IMR-90 (cell line): ENCODE measurements at regions not wholly inside any gene's neighbourhood (a gene's known extent, or its start where the extent isn't known, plus 50 kb on each side); places are given as distances from the start of the nearest gene placed in this dataset.

Experiments
- ATAC-seq: fragments of 200-7000 bp; cut with Tn5 transposase; 2 replicates; pipeline ENCODE4 v1.9.1; 2020; ENCODE audit warnings: low read depth, mild to moderate bottlenecking, moderate library complexity
- BruUV-seq: library from RNA; stranded (reverse); fragments of 400-500 nt; replicated peaks from 2 replicates; lab custom pipeline; 2021; lab: Mats Ljungman, UMichigan
- CTCF ChIA-PET: fragments of 300-600 bp; formaldehyde crosslinking; extraction: SDS; loops from one replicate; lab custom pipeline; 2021; ENCODE audit warnings: antibody characterized with exemption; lab: Yijun Ruan, JAX
- POLR2A ChIA-PET: fragments of 300-600 bp; sonication (Branson Sonifier 250); formaldehyde crosslinking; loops from one replicate; lab custom pipeline; 2022; ENCODE audit warnings: antibody characterized with exemption; ENCODE audit not compliant: unreplicated experiment; lab: Charles Lee
- DNase-seq: peaks from one replicate; pipeline ENCODE4 v3.0.0; 2013
- H2AFZ ChIP-seq: replicated peaks from 2 replicates; pipeline ENCODE3; 2013; ENCODE audit warnings: low read length, mild to moderate bottlenecking; ENCODE audit not compliant: poor library complexity
- H2AK5ac ChIP-seq: 2 replicates; pipeline ENCODE4 v1.6.1; 2013; ENCODE audit warnings: low read depth, low read length, inconsistent platforms
- H2AK9ac ChIP-seq: replicated peaks from 2 replicates; pipeline ENCODE3; 2013; ENCODE audit warnings: mild to moderate bottlenecking, low read depth, low read length, moderate library complexity; ENCODE audit not compliant: poor library complexity
- H2BK120ac ChIP-seq: 2 replicates; pipeline ENCODE4 v1.6.1; 2013; ENCODE audit warnings: low read depth, low read length, inconsistent platforms
- H2BK15ac ChIP-seq: 3 replicates; pipeline ENCODE4 v1.6.1; 2013; ENCODE audit warnings: low read depth, low read length, inconsistent platforms
- H2BK20ac ChIP-seq: 2 replicates; pipeline ENCODE4 v1.6.1; 2013; ENCODE audit warnings: low read depth, mild to moderate bottlenecking, inconsistent platforms, low read length, moderate library complexity
- H2BK5ac ChIP-seq: 2 replicates; pipeline ENCODE4 v1.6.1; 2013; ENCODE audit warnings: mild to moderate bottlenecking, low read depth, low read length, inconsistent platforms; ENCODE audit not compliant: poor library complexity, severe bottlenecking
- H3K14ac ChIP-seq: replicated peaks from 2 replicates; pipeline ENCODE4 v1.6.1; 2013; ENCODE audit warnings: low read depth, low read length, inconsistent platforms
- H3K18ac ChIP-seq: 2 replicates; pipeline ENCODE4 v1.6.1; 2013; ENCODE audit warnings: low read depth, low read length, control low read depth
- H3K23ac ChIP-seq: 2 replicates; pipeline ENCODE4 v1.6.1; 2013; ENCODE audit warnings: low read depth, low read length, inconsistent platforms
- H3K27ac ChIP-seq: 2 replicates; pipeline ENCODE4 v1.5.1; 2013; ENCODE audit warnings: mild to moderate bottlenecking, control low read depth, low read length; ENCODE audit not compliant: insufficient read depth
- H3K27me3 ChIP-seq: 2 replicates; pipeline ENCODE4 v1.6.1; 2013; ENCODE audit warnings: low read length; ENCODE audit not compliant: control insufficient read depth, insufficient read depth
- H3K36me3 ChIP-seq: 2 replicates; pipeline ENCODE4 v1.6.1; 2013; ENCODE audit warnings: low read length, mixed read lengths; ENCODE audit not compliant: control insufficient read depth, insufficient read depth
- H3K4ac ChIP-seq: 2 replicates; pipeline ENCODE4 v1.6.1; 2013; ENCODE audit warnings: low read depth, low read length, inconsistent platforms
- H3K4me1 ChIP-seq: 2 replicates; pipeline ENCODE4 v1.6.1; 2013; ENCODE audit warnings: low read length, mixed read lengths; ENCODE audit not compliant: control insufficient read depth, insufficient read depth
- H3K4me2 ChIP-seq: 2 replicates; pipeline ENCODE4 v1.6.1; 2013; ENCODE audit warnings: low read depth, mild to moderate bottlenecking, control low read depth, low read length, moderate library complexity
- H3K4me3 ChIP-seq: 2 replicates; pipeline ENCODE4 v1.5.1; 2013; ENCODE audit warnings: low read depth, mild to moderate bottlenecking, control low read depth, low read length, moderate library complexity; ENCODE audit not compliant: insufficient read depth
- H3K56ac ChIP-seq: 2 replicates; pipeline ENCODE4 v1.6.1; 2013; ENCODE audit warnings: low read length, inconsistent platforms; ENCODE audit not compliant: insufficient read depth; ENCODE audit errors: extremely low read depth
- H3K79me1 ChIP-seq, 2 experiments: 2 replicates each; pipeline ENCODE4 v1.6.1; 2013; ENCODE audit warnings: low read length in 2 of 2, inconsistent platforms in 1 of 2, low read depth in 1 of 2
- H3K9ac ChIP-seq: 2 replicates; pipeline ENCODE4 v1.6.1; 2013; ENCODE audit warnings: low read depth, low read length, control low read depth
- H3K9me1 ChIP-seq: 2 replicates; pipeline ENCODE4 v1.6.1; 2013; ENCODE audit warnings: low read length, inconsistent platforms; ENCODE audit not compliant: insufficient read depth
- H3K9me3 ChIP-seq: 2 replicates; pipeline ENCODE4 v1.6.1; 2013; ENCODE audit warnings: low read length; ENCODE audit not compliant: control insufficient read depth, insufficient read depth
- H4K20me1 ChIP-seq: 2 replicates; pipeline ENCODE4 v1.6.1; 2013; ENCODE audit warnings: low read length, inconsistent platforms; ENCODE audit not compliant: insufficient read depth
- H4K5ac ChIP-seq: 2 replicates; pipeline ENCODE4 v1.6.1; 2013; ENCODE audit warnings: mild to moderate bottlenecking, low read depth, low read length, control low read depth
- H4K8ac ChIP-seq, 2 experiments: 2 replicates each; pipeline ENCODE4 v1.6.1; 2013; ENCODE audit warnings: low read depth in 2 of 2, low read length in 2 of 2, control low read depth in 1 of 2, inconsistent platforms in 1 of 2
- H4K91ac ChIP-seq: 2 replicates; pipeline ENCODE4 v1.6.1; 2013; ENCODE audit warnings: low read depth, low read length, inconsistent platforms; ENCODE audit not compliant: insufficient read depth
- BHLHE40 ChIP-seq: fragments of 150-350 bp; IDR thresholded peaks from 2 replicates; pipeline ENCODE4 v1.6.1; 2016; ENCODE audit warnings: mild to moderate bottlenecking, low read depth, low read length
- CEBPB ChIP-seq: IDR thresholded peaks from 2 replicates; pipeline ENCODE4 v1.6.1; 2012; ENCODE audit warnings: low read depth, low read length, improper control_type of control experiment
- FOS ChIP-seq: fragments of 150-350 bp; IDR thresholded peaks from 2 replicates; pipeline ENCODE4 v1.6.1; 2016; ENCODE audit warnings: low read depth, low read length
- MAZ ChIP-seq: IDR thresholded peaks from 2 replicates; pipeline ENCODE4 v1.6.1; 2012; ENCODE audit warnings: low read depth, mild to moderate bottlenecking, low read length, improper control_type of control experiment, moderate library complexity, borderline replicate concordance
- NFE2L2 ChIP-seq: fragments of 150-350 bp; IDR thresholded peaks from 2 replicates; pipeline ENCODE4 v1.6.1; 2016; ENCODE audit warnings: low read depth, mild to moderate bottlenecking, low read length
- dilution Hi-C: fragments of 300-500 bp; cut with HindIII; formaldehyde crosslinking; loops from one replicate; pipeline ENCODE4 v1.14.3; 2018; ENCODE audit warnings: low sequenced_read_pairs; ENCODE audit not compliant: unreplicated experiment
- in situ Hi-C: fragments of 300-500 bp; cut with MboI; formaldehyde crosslinking; loops from 3 replicates; pipeline ENCODE4 v1.14.3; 2019; ENCODE audit warnings: low sequenced_read_pairs, inconsistent platforms, mixed read lengths
- intact Hi-C: fragments of 100-400 bp; cut with micrococcal nuclease; formaldehyde crosslinking; loops from 2 replicates; pipeline ENCODE4 v1.10.0; 2022
- TF ChIP-seq, protein P1 (sequence below): conservative IDR thresholded peaks from 2 replicates; pipeline ENCODE4 v1.5.1; 2012; ENCODE audit warnings: mild to moderate bottlenecking, low read depth, low read length, improper control_type of control experiment

DNA sequence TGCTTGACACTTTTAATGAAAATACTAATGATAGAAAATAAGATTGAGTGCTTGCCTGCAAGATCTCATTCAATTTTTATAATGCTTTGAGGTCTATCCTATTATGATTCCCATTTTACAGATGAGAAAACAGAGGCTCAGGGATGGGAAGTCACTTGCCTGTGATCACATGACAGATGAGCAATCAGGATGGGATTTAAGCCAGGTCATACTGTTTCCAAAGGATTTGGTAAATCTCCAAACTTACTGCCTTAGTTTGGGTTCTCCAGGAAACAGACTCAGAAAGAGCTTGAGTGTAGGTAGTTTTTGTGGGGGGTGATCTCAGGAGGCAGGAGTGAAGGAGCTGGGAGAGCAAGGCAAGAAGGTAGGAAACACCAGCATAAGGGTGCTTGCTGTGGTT is 456.3 kb downstream of the MAFB start:
- intact Hi-C loops (no loop called here), in situ Hi-C loops (no loop called here), dilution Hi-C loops (no loop called here)
- H4K20me1 ChIP-seq, result no peaks in the 10 kb centered on the region
- no peaks in the 10 kb centered on the region for H3K9me3 ChIP-seq
- no peak overlapping the region for H3K4ac ChIP-seq
- no peaks in the 10 kb centered on the region for H3K9me1 ChIP-seq
- H2BK5ac ChIP-seq, result no peak overlapping the region
- no peak overlapping the region for H3K18ac ChIP-seq
- ChIA-PET POLR2A (no interaction called here), CTCF (no interaction called here)
- no peaks in the 10 kb centered on the region for H3K4me1 ChIP-seq
- H4K5ac ChIP-seq, result no peak overlapping the region
- H3K4me3 ChIP-seq, result no peak overlapping the region
- H3K23ac ChIP-seq, result no peak overlapping the region
- no peak overlapping the region for H3K27ac ChIP-seq
- no peaks in the 10 kb centered on the region for H3K36me3 ChIP-seq
- H3K56ac ChIP-seq, result no peak overlapping the region
- no peak overlapping the region for H4K91ac ChIP-seq
- H2AK5ac ChIP-seq, result no peak overlapping the region
- ATAC-seq (no peak), DNase-seq (no peak)
- no TSS peak for BruUV-seq
- no peak overlapping the region for H3K9ac ChIP-seq
- H2AFZ ChIP-seq, result no peak overlapping the region
- no peak overlapping the region for H4K8ac ChIP-seq
- no peak for TF ChIP-seq CEBPB
- no peak for TF ChIP-seq MAZ
- no peak for TF ChIP-seq BHLHE40
- TF ChIP-seq, protein P1, sequence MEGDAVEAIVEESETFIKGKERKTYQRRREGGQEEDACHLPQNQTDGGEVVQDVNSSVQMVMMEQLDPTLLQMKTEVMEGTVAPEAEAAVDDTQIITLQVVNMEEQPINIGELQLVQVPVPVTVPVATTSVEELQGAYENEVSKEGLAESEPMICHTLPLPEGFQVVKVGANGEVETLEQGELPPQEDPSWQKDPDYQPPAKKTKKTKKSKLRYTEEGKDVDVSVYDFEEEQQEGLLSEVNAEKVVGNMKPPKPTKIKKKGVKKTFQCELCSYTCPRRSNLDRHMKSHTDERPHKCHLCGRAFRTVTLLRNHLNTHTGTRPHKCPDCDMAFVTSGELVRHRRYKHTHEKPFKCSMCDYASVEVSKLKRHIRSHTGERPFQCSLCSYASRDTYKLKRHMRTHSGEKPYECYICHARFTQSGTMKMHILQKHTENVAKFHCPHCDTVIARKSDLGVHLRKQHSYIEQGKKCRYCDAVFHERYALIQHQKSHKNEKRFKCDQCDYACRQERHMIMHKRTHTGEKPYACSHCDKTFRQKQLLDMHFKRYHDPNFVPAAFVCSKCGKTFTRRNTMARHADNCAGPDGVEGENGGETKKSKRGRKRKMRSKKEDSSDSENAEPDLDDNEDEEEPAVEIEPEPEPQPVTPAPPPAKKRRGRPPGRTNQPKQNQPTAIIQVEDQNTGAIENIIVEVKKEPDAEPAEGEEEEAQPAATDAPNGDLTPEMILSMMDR, result no peak
- TF ChIP-seq FOS, result no peak
- TF ChIP-seq NFE2L2, result no peak
- H2AK9ac ChIP-seq, result no peak overlapping the region
- H3K79me1 ChIP-seq, result no peaks in the 10 kb centered on the region
- H2BK20ac ChIP-seq, result no peak overlapping the region
- H3K4me2 ChIP-seq, result no peak overlapping the region
- no peak overlapping the region for H3K14ac ChIP-seq
- H3K27me3 ChIP-seq, result no peaks in the 10 kb centered on the region
- no peak overlapping the region for H2BK120ac ChIP-seq
- H2BK15ac ChIP-seq, result no peak overlapping the region
